ENCODE measurements at regions not wholly inside any gene's neighbourhood (a gene's known extent, or its start where the extent isn't known, plus 50 kb on each side); places are given as distances from the start of the nearest gene placed in this dataset.

DNA sequence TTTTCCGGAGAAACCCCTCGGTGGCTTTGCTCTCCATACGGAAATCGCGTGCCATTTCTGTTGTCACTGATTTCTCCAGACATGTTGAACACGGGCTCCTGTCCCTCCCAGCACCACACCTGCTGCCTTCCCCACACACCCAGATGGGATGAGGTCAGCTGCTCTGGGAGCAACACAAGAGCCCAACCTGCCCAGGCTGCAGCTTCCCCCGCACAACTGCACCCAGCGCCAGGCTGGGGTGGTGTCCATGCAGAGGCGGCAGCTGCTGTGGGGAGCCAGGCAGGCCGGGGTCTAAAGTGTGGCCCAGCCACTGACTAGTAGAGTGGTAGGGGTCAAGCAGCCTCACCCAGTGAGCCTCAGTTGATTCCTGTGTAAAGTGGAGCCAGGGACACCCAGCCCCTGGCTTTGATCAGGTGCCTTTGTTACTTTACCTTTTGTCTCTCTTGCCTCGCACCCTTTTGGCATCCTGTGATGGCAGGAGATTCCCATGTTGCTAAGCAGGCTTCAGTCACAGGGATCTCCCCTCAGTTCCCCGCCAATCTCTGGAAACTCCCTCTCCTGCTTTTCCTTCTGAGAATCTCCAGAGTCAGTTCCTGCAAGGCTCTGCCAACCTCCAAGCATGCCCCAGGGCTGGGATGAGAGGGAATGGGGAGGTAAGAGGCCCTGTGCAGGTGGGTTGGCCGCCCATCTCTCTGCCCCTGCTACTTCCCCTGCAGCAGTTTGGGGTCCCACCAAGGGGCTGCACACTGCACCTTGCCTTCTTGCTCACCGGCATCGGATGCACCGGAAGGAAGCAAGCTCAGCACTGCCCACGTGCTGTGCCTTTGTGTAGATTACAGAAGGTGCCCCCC is 91.8 kb upstream of the ALDH1A3 start:
- no peak for DNase-seq
- Mint-ChIP-seq H3K27ac (no peak overlapping the region), H3K4me1 (ENCODE audit: low read depth) (no peaks in the 10 kb centered on the region), H3K9me3 (no peaks in the 10 kb centered on the region), H3K4me3 (no peak overlapping the region), H3K27me3 (peaks cover 30% of the 10 kb centered on the region), H3K36me3 (ENCODE audit: low read depth) (no peaks in the 10 kb centered on the region)

DNA sequence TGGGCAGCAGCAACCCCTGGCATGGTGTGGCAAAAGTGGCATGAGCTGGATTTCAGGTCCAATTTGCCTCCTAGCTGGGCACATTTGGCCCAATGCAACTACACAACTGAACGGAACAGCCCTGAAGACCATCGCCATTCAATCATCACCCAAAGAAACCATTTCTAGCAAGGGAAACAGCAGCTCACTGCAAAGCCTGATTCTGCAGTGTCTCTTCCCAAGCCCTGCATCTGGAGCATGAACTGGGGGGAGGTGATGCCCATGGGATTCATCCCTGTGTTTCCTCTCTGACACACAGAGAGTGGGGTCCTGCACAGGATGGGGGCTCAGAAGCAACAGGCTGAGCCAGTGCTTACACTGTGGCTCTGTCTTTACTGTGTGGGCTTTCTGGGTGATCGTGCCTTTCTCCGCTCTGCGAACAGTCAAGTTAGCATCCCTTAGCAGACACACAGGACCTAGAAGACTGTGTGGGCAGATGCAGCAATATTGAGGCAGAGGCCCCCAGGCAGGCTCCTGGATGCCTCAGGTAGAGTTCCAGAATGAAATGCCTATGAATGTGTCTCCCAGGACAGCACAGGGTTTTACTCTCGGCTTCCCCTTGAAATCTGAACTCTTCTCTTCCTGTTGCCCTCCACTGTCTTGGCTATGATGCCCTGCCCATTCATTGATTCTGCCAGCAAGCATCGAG is 91.1 kb upstream of the ALDH1A3 start:
- Mint-ChIP-seq H3K27me3 (peaks cover 27% of the 10 kb centered on the region), H3K4me1 (ENCODE audit: low read depth) (no peaks in the 10 kb centered on the region), H3K9me3 (no peaks in the 10 kb centered on the region), H3K36me3 (ENCODE audit: low read depth) (no peaks in the 10 kb centered on the region), H3K27ac (no peak overlapping the region), H3K4me3 (no peak overlapping the region)
- DNase-seq, result no peak

DNA sequence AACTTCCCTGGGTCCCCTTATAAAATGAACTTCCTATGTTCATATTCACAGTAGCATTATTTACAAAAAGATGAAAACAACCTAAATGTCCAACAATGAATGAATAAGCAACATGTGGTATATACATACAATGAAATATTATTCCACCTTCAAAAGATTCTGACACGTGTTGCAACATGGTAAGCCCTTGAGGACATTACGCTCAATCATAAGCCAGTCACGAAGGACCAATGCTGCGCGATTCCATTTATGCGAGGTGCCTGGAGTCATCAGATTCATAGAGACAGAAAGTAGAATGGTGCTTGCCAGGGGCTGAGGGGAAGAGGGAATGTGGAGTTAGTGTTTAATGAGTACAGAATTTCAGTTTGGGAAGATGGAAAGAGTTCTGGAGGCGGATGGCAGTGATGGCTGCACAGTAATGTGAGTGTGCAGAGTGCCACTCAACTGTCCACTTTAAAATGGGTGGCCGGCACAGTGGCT is 88.8 kb upstream of the ALDH1A3 start:
- H3K27me3 Mint-ChIP-seq, result peaks cover 36% of the 10 kb centered on the region
- H3K4me3 Mint-ChIP-seq, result no peak overlapping the region
- no peak overlapping the region for H3K27ac Mint-ChIP-seq
- no peaks in the 10 kb centered on the region for H3K9me3 Mint-ChIP-seq
- DNase-seq, result no peak
- H3K36me3 Mint-ChIP-seq (ENCODE audit: low read depth), result no peaks in the 10 kb centered on the region
- H3K4me1 Mint-ChIP-seq (ENCODE audit: low read depth), result no peaks in the 10 kb centered on the region

DNA sequence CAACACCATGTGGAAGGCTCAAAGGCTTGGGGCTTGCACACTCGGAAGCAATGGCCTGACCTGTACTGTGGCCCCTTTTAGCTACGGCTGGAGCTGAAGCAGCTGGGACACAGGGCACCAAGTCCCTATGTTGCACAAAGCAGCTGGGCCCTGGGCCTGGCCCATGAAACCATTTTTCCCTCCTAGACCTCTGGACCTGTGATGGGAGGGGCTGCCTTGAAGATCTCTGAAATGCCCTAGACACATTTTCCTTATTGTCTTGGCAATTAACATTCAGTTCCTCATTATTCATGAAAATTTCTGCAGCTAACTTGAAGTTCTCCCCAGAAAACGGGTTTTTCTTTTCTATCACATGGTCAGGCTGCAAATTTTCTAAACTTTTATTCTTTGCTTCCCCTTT is 85.6 kb upstream of the ALDH1A3 start:
- DNase-seq, result no peak
- H3K4me3 Mint-ChIP-seq, result no peak overlapping the region
- no peak overlapping the region for H3K27ac Mint-ChIP-seq
- H3K9me3 Mint-ChIP-seq, result no peaks in the 10 kb centered on the region
- no peaks in the 10 kb centered on the region for H3K4me1 Mint-ChIP-seq (ENCODE audit: low read depth)
- peaks cover 23% of the 10 kb centered on the region for H3K27me3 Mint-ChIP-seq
- H3K36me3 Mint-ChIP-seq (ENCODE audit: low read depth), result no peaks in the 10 kb centered on the region

DNA sequence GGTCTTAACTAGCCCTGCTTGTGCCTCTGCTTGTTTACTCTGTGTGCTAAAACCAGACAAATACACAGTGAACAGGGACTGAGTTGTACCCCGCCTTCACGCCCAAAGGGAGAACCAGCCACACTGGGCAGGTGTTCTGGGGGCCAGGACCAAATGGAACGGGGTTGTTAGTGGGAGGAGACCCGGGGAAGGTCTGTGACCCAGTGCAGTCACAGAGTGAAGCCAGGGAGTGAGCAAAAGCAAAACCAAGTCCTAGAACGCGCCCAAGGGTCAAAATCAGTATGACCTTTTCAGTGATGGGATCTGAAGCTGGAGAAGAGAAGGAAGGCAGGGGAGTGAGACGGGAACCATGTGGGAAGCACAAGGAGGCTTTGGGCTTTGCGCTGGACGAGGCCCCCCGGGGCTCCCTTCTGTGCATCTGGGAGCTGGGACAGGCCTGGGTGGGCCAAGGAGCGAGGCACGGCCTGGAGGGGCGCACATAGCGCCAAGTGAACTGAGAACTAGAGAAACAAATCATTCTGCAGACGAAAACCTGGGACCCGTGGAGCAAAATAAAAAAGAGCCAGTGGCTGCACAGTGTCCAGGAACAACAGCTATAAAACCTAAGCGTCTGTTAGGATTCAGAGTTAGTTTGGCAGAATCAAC is 78.3 kb upstream of the ALDH1A3 start:
- no peaks in the 10 kb centered on the region for H3K4me1 Mint-ChIP-seq (ENCODE audit: low read depth)
- H3K9me3 Mint-ChIP-seq, result peaks cover 2% of the 10 kb centered on the region
- no peak overlapping the region for H3K4me3 Mint-ChIP-seq
- DNase-seq, result no peak
- H3K27me3 Mint-ChIP-seq, result peaks cover 3% of the 10 kb centered on the region
- H3K27ac Mint-ChIP-seq, result no peak overlapping the region
- H3K36me3 Mint-ChIP-seq (ENCODE audit: low read depth), result no peaks in the 10 kb centered on the region

DNA sequence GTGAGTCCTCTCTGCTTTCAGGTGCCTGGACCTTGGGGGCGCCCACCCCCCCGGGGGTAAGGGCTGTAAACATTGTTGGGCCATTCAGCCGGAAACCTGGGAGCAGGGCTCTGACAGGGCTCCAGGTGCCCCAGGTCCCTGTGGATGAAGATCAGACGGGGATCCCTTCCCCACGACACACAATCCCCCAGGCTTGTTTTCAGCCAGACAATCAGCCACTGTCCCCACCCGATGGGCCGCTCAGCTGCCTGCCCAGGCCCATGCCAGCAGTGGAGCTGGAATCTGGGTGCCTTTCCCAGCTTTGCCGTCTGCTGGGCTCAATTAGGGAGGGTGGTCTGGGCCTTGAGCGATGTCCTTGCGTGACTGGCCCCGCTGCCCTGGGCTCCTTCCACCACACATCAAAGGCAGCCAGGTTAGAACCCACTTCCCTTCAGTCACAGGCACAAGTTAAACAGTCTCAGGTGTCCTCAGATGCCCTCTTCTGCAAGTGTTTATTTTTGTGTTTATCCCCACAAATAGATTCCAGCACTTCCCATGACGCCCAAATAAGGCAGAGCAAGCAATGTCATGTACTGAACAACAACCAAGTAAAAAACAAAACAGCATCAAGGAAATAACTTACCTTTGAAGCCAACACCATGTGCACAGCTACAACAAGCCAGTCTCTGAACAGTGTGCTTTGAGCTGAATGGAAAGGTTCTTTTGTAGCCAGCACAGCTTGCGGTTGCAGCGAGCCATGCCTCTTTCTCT is 77.0 kb upstream of the ALDH1A3 start:
- Mint-ChIP-seq H3K27me3 (peaks cover 3% of the 10 kb centered on the region), H3K4me1 (ENCODE audit: low read depth) (no peaks in the 10 kb centered on the region), H3K27ac (no peak overlapping the region), H3K9me3 (peaks cover 2% of the 10 kb centered on the region), H3K36me3 (ENCODE audit: low read depth) (no peaks in the 10 kb centered on the region), H3K4me3 (no peak overlapping the region)
- no peak for DNase-seq

DNA sequence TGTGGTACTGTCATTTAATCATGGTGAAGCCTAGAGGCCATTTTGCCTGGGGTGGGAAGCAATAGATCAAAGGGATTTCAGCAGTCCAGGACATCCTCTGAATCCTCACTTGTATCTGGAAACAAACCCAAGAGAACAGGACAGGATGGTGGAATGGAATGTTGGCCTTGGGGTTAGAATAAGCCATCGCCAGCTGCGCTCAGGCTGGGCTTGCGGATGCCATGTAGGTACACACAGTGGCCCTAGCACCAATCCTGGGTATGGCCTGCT is 76.5 kb upstream of the ALDH1A3 start:
- no peak overlapping the region for H3K4me3 Mint-ChIP-seq
- no peak overlapping the region for H3K27ac Mint-ChIP-seq
- no peaks in the 10 kb centered on the region for H3K4me1 Mint-ChIP-seq (ENCODE audit: low read depth)
- peaks cover 3% of the 10 kb centered on the region for H3K27me3 Mint-ChIP-seq
- DNase-seq, result no peak
- H3K9me3 Mint-ChIP-seq, result peaks cover 2% of the 10 kb centered on the region
- H3K36me3 Mint-ChIP-seq (ENCODE audit: low read depth), result no peaks in the 10 kb centered on the region

DNA sequence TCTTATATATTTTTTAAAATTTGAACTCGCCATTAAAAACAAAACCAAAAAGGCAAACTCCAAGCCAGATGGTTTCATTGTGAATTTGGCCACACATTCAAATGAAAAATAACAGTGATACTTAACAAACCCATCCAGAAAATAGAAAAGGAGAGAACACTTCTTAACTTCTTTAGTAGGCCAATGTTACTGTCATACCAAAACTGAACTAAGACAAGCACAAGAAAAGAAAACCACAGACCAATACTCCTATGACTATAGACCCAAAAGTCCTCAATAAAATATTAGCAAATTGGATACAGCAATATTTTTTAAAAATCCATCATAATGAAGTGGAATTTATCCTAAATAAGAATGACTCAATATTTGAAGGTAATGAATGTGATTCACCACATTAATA is 73.5 kb upstream of the ALDH1A3 start:
- Mint-ChIP-seq H3K9me3 (peaks cover 7% of the 10 kb centered on the region), H3K27me3 (peaks cover 3% of the 10 kb centered on the region), H3K4me1 (ENCODE audit: low read depth) (no peaks in the 10 kb centered on the region), H3K4me3 (no peak overlapping the region), H3K36me3 (ENCODE audit: low read depth) (no peaks in the 10 kb centered on the region), H3K27ac (no peak overlapping the region)
- no peak for DNase-seq

DNA sequence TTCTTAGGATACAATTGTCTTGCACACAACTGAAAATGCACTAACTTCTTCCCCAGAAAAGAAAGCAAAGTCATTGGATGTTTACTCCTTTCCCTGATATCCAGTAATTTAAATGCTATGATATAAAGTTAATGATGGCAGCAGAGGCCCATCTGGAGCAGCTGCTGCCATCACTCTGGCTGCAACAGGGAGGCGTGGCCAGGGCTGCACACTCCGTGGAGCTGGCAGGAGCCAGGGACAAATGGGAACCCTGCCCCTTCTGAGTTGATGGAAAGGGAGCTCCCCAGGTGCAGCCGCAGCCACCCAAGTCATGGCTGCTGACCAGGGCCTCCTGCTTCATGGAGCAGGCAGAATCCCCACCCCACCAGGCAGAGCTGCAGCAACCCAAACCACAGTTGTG is 72.6 kb upstream of the ALDH1A3 start:
- Mint-ChIP-seq H3K4me3 (no peak overlapping the region), H3K27ac (no peak overlapping the region), H3K9me3 (peaks cover 7% of the 10 kb centered on the region), H3K4me1 (ENCODE audit: low read depth) (no peaks in the 10 kb centered on the region), H3K36me3 (ENCODE audit: low read depth) (no peaks in the 10 kb centered on the region), H3K27me3 (peaks cover 1% of the 10 kb centered on the region)
- no peak for DNase-seq

DNA sequence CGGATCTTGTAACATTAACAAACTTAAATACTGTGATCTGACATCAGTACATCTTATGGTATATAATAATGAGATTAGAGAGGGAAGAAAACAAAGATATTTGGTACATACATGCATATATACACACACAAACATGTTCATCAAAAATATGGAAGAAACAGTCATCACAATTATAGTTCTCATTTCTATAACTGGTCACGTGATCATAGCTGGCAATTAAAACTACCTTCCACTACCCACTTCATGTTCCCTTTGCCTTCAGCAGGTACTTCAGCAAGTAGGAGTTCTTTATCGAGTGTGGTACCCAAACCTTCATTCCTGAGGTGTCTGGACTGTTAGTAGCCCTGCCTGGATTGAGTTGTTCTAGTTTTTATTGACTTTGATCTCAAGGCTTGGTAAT is 70.9 kb upstream of the ALDH1A3 start:
- Mint-ChIP-seq H3K27me3 (peaks cover 3% of the 10 kb centered on the region), H3K27ac (no peak overlapping the region), H3K4me1 (ENCODE audit: low read depth) (no peaks in the 10 kb centered on the region), H3K9me3 (peaks cover 7% of the 10 kb centered on the region), H3K4me3 (no peak overlapping the region), H3K36me3 (ENCODE audit: low read depth) (no peaks in the 10 kb centered on the region)
- no peak for DNase-seq

DNA sequence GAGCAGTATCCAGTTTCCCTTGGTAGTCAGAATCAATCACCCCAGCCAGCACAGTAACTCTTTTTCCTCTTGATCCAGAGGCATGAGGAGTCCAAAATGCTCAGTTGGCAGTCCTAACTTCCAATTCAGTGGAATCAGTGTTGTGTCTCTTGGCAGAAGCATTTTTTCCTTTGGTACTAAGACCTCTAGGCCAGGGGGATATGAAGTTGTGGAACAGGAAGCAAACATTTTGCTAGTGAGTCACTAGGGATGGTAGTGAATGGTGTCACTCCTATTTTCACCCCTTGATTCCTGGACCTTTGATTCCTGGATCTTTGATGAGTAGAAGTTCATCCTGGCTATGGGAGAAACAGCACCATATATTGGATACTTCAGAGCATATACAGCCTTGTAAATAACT is 70.5 kb upstream of the ALDH1A3 start:
- Mint-ChIP-seq H3K9me3 (peaks cover 7% of the 10 kb centered on the region), H3K4me1 (ENCODE audit: low read depth) (no peaks in the 10 kb centered on the region)

DNA sequence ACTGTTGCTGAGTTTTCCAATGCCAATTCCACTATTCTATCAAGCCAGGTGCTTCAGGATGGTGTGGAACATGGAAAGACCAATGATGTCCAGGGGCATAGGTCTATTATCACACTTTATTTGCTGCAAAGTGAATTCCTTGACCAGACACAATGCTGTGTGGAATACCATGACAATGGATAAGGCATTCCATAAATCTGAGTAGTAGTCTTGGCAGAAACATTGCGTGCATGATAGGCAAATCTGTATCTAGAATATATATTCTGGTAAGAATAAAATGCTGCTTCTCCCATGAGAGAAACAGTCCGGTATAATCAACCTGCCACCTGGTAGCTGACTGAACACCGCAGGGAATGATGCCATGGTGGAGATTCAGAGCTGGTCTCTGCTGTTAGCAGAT is 70.0 kb upstream of the ALDH1A3 start:
- H3K4me3 Mint-ChIP-seq, result no peak overlapping the region
- H3K9me3 Mint-ChIP-seq, result peaks cover 7% of the 10 kb centered on the region
- H3K4me1 Mint-ChIP-seq (ENCODE audit: low read depth), result no peaks in the 10 kb centered on the region
- H3K27me3 Mint-ChIP-seq, result peaks cover 3% of the 10 kb centered on the region
- H3K36me3 Mint-ChIP-seq (ENCODE audit: low read depth), result no peaks in the 10 kb centered on the region
- no peak overlapping the region for H3K27ac Mint-ChIP-seq
- DNase-seq, result no peak

More for the DNA sequence above, 70.5 kb upstream of the ALDH1A3 start:
- peaks cover 3% of the 10 kb centered on the region for H3K27me3 Mint-ChIP-seq
- H3K27ac Mint-ChIP-seq, result no peak overlapping the region
- DNase-seq, result no peak
- no peak overlapping the region for H3K4me3 Mint-ChIP-seq
- no peaks in the 10 kb centered on the region for H3K36me3 Mint-ChIP-seq (ENCODE audit: low read depth)

DNA sequence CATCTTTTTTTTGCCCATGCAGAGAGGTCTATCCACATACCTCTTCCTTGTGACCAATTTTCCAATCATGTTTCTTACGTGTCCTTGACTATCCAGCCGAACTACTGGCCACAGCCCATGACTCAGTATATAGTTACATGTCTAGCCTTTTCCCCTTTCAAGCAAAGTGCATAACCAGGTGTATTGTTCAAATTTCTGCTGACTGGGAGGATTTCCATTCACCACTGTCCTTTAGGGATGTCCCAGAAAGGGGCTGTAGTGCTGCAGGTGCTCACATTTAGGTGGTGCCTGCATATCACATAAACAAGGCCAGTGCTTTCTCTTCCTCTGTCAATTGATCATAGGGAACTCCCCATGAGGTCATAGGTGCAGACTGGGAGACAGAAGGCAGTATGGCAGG is 69.4 kb upstream of the ALDH1A3 start:
- Mint-ChIP-seq H3K27ac (no peak overlapping the region), H3K27me3 (peaks cover 3% of the 10 kb centered on the region), H3K4me1 (ENCODE audit: low read depth) (no peaks in the 10 kb centered on the region), H3K36me3 (ENCODE audit: low read depth) (no peaks in the 10 kb centered on the region), H3K9me3 (peaks cover 10% of the 10 kb centered on the region), H3K4me3 (no peak overlapping the region)
- no peak for DNase-seq

DNA sequence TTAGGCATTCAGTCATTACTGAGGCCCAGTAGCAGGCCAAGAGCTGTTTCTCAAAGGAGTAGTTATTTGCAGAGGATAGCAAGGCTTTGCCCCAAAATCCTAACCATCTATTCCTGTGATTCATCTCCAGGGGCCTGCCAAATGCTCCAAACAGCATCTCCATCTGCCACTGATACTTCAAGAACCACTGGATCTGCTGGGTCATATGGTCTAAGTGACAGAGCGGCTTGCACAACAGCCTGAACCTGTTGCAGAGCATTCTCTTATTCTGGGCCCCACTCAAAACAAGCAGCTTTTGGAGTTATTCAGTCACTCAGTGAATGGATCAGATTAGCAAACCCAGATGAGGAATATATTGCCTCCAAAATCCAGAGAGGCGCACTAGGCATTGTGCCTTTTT is 68.8 kb upstream of the ALDH1A3 start:
- Mint-ChIP-seq H3K4me1 (ENCODE audit: low read depth) (no peaks in the 10 kb centered on the region), H3K36me3 (ENCODE audit: low read depth) (no peaks in the 10 kb centered on the region), H3K4me3 (no peak overlapping the region), H3K9me3 (peaks cover 16% of the 10 kb centered on the region), H3K27me3 (peaks cover 6% of the 10 kb centered on the region), H3K27ac (no peak overlapping the region)
- no peak for DNase-seq

All from activated T-cell treated with anti-CD3 and anti-CD28 coated beads, Interleukin-2, amount 50 U/mL, for 24 hours (primary cell).